Esophagus muscularis mucosa (tissue), 4 donors: ENCODE measurements at regions not wholly inside any gene's neighbourhood (a gene's known extent, or its start where the extent isn't known, plus 50 kb on each side); places are given as distances from the start of the nearest gene placed in this dataset.

ENCODE experiments used
- DNase-seq: peaks from one replicate; pipeline ENCODE4 v3.0.0-alpha.2; 2017; ENCODE audit errors: extremely low spot score
- H3K27ac ChIP-seq, 4 donors: fragments of 200-600 bp; sonication (generic); replicated peaks in 1 of 4; 1 replicate in 3 of 4; 2 replicates in 1 of 4; pipeline ENCODE4 v1.5.1; 2016 to 2019; ENCODE audit warnings: mild to moderate bottlenecking in 1 of 4
- H3K27me3 ChIP-seq, 4 donors: fragments of 200-600 bp; sonication (generic); one replicate each; pipeline versions ENCODE4 v1.5.1 to v1.6.0; 2016 to 2019
- H3K36me3 ChIP-seq, 4 donors: fragments of 200-600 bp; sonication (generic); one replicate each; pipeline ENCODE4 v1.5.1; 2016 to 2019
- H3K4me1 ChIP-seq, 4 donors: fragments of 200-600 bp; sonication (generic); one replicate each; pipeline ENCODE4 v1.5.1; 2016 to 2019
- H3K4me3 ChIP-seq, 4 donors: fragments of 200-600 bp; sonication (generic); 1 replicate in 2 of 4; 2 replicates in 2 of 4; pipeline ENCODE4 v1.5.1; 2016 to 2019; ENCODE audit warnings: mild to moderate bottlenecking in 4 of 4, moderate library complexity in 1 of 4
- H3K9me3 ChIP-seq, 4 donors: fragments of 200-600 bp; sonication (generic); 1 replicate in 3 of 4; 2 replicates in 1 of 4; pipeline ENCODE4 v1.5.1; 2016 to 2019
- EP300 ChIP-seq: sonication (generic); formaldehyde crosslinking; IDR thresholded peaks from one replicate; pipeline ENCODE4 v1.6.1; 2017; ENCODE audit warnings: antibody characterized with exemption
- POLR2A ChIP-seq: fragments of 450-650 bp; IDR thresholded peaks from one replicate; pipeline ENCODE4 v1.6.1; 2017; ENCODE audit warnings: antibody characterized with exemption, moderate library complexity, mild to moderate bottlenecking, low read depth
- POLR2AphosphoS5 ChIP-seq, 2 donors: sonication (generic); formaldehyde crosslinking; IDR thresholded peaks; one replicate each; pipeline ENCODE4 v1.6.1; 2017; ENCODE audit warnings: antibody characterized with exemption in 2 of 2
- WGBS: methylation state at CpG from one replicate; pipeline ENCODE4 v1.1.5; 2018; 5-methylcytosine and 5-hydroxymethylcytosine counted together
- intact Hi-C: fragments of 100-400 bp; cut with DNase I; formaldehyde crosslinking; loops from one replicate; pipeline ENCODE4 v1.15.1; 2023
- TF ChIP-seq, protein P1 (sequence below), 3 experiments: fragments of 200-600 bp in 2 of 3; fragments of 450-650 bp in 1 of 3; sonication (generic) in 2 of 3; IDR thresholded peaks; one replicate each; pipeline ENCODE4 v1.5.1; 2017 to 2019; ENCODE audit warnings: antibody characterized with exemption in 3 of 3, mild to moderate bottlenecking in 2 of 3, moderate library complexity in 1 of 3

DNA sequence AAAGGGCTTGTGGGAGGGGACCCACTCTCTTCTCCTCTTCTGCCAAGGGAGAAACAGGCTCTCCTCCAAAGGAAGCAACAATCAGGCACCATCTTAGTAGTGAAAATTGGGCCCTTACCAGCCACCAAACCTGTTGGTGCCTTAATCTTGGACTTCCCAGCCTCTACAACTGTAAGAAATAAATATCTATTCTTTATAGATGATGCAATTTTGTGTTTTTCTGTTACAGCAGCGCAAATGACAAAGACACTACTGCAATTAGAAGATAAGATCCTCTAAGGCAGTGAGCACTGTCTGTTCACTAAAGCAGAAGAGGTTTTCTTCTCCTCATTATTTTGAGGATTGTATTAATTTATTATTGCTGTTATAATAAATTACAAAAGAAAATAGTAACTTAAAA is 691.4 kb upstream of the CCDC179 start:
- Histone ChIP-seq H3K27ac (no peak overlapping the region), H3K27me3 (no peaks in the 10 kb centered on the region), H3K4me3 (no peak overlapping the region), H3K4me1 (no peaks in the 10 kb centered on the region), H3K9me3 (no peaks in the 10 kb centered on the region), H3K36me3 (no peaks in the 10 kb centered on the region)
- WGBS: 52% methylated on average over 1 of the region's 1 CpG
- TF ChIP-seq, protein P1, sequence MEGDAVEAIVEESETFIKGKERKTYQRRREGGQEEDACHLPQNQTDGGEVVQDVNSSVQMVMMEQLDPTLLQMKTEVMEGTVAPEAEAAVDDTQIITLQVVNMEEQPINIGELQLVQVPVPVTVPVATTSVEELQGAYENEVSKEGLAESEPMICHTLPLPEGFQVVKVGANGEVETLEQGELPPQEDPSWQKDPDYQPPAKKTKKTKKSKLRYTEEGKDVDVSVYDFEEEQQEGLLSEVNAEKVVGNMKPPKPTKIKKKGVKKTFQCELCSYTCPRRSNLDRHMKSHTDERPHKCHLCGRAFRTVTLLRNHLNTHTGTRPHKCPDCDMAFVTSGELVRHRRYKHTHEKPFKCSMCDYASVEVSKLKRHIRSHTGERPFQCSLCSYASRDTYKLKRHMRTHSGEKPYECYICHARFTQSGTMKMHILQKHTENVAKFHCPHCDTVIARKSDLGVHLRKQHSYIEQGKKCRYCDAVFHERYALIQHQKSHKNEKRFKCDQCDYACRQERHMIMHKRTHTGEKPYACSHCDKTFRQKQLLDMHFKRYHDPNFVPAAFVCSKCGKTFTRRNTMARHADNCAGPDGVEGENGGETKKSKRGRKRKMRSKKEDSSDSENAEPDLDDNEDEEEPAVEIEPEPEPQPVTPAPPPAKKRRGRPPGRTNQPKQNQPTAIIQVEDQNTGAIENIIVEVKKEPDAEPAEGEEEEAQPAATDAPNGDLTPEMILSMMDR (IDR thresholded peaks at IDR 0.05): no peak
- no peak for TF ChIP-seq POLR2AphosphoS5 (IDR thresholded peaks at IDR 0.05)
- no peak for DNase-seq
- intact Hi-C loops: no loop called here

DNA sequence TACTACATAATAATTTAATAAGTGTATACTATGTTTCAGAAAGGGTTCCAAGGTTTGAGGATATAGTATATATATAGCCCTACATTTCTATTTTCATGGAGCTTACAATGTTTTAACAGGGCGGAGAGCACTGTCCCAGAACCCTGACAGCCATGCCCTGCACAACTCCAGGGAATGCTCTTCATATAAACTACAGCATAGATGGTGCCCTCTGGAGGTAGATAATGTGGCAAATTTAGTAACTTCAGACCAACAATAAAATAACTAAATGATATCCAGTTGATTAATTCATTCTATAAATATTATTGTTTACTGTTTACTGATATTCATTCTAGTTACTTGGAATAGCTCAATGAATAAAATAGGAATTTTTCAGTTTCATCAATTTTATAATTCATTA is 693.7 kb upstream of the CCDC179 start:
- no peaks in the 10 kb centered on the region for H3K27me3 ChIP-seq
- no peak overlapping the region for H3K27ac ChIP-seq
- DNase-seq: no peak
- intact Hi-C loops: no loop called here
- TF ChIP-seq POLR2AphosphoS5 (IDR thresholded peaks at IDR 0.05) (no peak), EP300 (no peak), POLR2A (no peak)
- TF ChIP-seq, protein P1 (IDR thresholded peaks at IDR 0.05): no peak
- H3K4me3 ChIP-seq: no peak overlapping the region
- 100% methylated on average over 1 of the region's 1 CpG for WGBS
- H3K4me1 ChIP-seq: no peaks in the 10 kb centered on the region
- H3K9me3 ChIP-seq: no peaks in the 10 kb centered on the region
- no peaks in the 10 kb centered on the region for H3K36me3 ChIP-seq

DNA sequence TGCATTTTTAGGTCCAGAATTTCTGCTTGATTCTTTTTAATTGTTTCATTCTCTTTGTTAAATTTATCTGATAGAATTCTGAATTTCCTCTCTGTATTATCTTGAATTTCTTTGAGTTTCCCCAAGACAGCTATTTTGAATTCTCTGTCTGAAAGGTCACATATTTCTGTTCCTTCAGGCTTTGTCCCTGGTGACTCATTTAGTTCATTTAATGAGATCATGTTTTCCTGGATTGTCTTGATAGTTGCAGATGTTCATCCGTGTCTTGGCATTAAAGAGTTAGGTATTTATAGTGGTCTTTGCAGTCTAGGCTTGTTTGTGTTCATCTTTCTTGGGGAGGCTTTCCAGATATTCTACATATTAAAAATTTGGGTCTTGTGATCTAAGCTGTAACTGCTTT is 694.8 kb upstream of the CCDC179 start:
- WGBS: 50% methylated on average over 1 of the region's 1 CpG

DNA sequence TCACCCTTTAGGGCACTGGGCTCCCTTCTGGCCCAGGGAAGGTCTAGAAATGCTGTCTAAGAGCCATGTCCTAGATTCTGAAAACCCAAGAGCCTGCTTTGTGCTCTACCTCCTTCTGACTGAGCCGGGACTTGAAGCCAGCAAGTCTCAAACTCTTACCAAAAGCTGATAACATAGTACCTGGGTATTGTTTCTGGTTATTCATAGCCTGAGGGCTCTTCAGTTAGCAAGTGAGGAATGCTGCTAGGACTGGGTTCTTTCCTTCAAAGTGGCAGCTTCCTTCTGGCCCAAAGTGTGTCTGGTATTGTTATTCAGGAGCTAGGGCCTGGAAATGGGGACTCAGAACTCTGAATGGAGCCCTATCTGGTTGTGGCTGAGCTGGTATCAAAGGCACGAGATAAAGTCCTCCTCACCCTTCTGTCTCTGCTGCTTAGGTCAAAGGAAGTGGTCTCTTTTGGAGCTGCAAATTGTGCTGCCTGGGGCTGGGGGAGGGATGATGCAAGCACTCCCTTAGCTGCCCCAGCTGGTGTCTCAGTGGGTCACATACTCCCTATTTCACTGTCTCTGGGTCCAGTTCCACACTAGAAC is 696.0 kb upstream of the CCDC179 start:
- WGBS: 85% methylated on average over 2 of the region's 2 CpGs
- H3K27ac ChIP-seq: no peak overlapping the region
- no peaks in the 10 kb centered on the region for H3K9me3 ChIP-seq
- no peaks in the 10 kb centered on the region for H3K27me3 ChIP-seq
- DNase-seq: no peak
- TF ChIP-seq, protein P1 (IDR thresholded peaks at IDR 0.05): no peak
- no peak for TF ChIP-seq POLR2AphosphoS5 (IDR thresholded peaks at IDR 0.05)
- no peak for TF ChIP-seq EP300
- no peak for TF ChIP-seq POLR2A
- no peaks in the 10 kb centered on the region for H3K4me1 ChIP-seq
- H3K4me3 ChIP-seq: no peak overlapping the region
- H3K36me3 ChIP-seq: no peaks in the 10 kb centered on the region
- intact Hi-C loops: no loop called here

More for the DNA sequence above, 694.8 kb upstream of the CCDC179 start:
- intact Hi-C loops: no loop called here
- DNase-seq: no peak
- TF ChIP-seq, protein P1 (IDR thresholded peaks at IDR 0.05): no peak
- TF ChIP-seq POLR2AphosphoS5 (IDR thresholded peaks at IDR 0.05): no peak
- no peak for TF ChIP-seq POLR2A
- TF ChIP-seq EP300: no peak
- Histone ChIP-seq H3K4me1 (no peaks in the 10 kb centered on the region), H3K4me3 (no peak overlapping the region), H3K36me3 (no peaks in the 10 kb centered on the region), H3K9me3 (no peaks in the 10 kb centered on the region), H3K27ac (no peak overlapping the region), H3K27me3 (no peaks in the 10 kb centered on the region)

DNA sequence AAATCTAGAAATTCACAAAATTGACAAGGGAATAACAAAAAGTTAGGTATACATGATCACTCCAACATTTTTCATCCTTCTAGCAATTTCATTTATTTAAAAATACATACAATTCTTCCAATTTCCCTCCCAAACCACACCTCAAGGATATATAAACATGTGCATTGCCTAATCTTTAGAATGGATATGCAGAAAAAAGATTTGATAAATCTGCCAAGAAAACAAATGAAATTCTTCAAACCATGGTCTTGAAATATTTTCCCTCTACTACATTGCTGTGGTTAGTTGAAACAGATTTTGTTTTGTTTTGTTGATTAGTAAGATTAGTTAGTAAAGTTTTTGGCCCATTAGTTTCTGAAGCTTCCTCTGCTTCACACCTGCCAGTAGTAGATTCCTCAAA is 703.3 kb upstream of the CCDC179 start:
- Histone ChIP-seq H3K4me3 (no peak overlapping the region), H3K36me3 (no peaks in the 10 kb centered on the region), H3K9me3 (no peaks in the 10 kb centered on the region), H3K27me3 (no peaks in the 10 kb centered on the region), H3K27ac (no peak overlapping the region), H3K4me1 (no peaks in the 10 kb centered on the region)
- DNase-seq: no peak
- no peak for TF ChIP-seq POLR2AphosphoS5 (IDR thresholded peaks at IDR 0.05)
- TF ChIP-seq POLR2A: no peak
- TF ChIP-seq, protein P1 (IDR thresholded peaks at IDR 0.05): no peak
- no peak for TF ChIP-seq EP300
- intact Hi-C loops: no loop called here
